ENCODE measurements at regions not wholly inside any gene's neighbourhood (a gene's known extent, or its start where the extent isn't known, plus 50 kb on each side); places are given as distances from the start of the nearest gene placed in this dataset.

DNA sequence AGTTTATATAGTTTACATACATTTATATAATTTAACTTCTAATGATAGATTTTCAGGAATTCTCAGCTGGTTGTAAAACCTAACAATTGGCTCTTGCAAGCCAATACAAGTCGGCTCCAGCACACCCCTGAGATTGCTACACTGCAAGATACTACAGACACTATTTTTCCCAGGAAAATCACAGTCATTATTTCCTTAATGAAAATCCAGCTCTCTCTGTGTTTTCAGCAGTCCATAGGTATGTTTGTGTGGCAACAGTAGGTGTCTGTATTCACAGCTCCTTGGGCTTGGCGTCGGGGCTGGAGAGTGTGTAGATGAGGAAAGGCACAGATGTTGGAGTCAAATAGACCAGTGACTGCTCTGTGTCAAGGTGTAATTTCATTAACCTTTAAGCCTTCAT is 78.7 kb upstream of the SPTBN1 start:
- peaks cover 16% of the 10 kb centered on the region for H3K4me1 ChIP-seq (ENCODE audit: control insufficient read depth, insufficient read depth, low read length)
- H3K27ac ChIP-seq (ENCODE audit: low read length): no peak overlapping the region
- H3K9me3 ChIP-seq (replicated peaks; ENCODE audit: control insufficient read depth, low read depth, low read length): no peaks in the 10 kb centered on the region
- H3K4me3 ChIP-seq (ENCODE audit: low read length): no peak overlapping the region
- DNase-seq: no peak
- WGBS (ENCODE audit: insufficient coverage): no CpG with 5 or more reads among the region's 3 CpGs
- no peaks in the 10 kb centered on the region for H3K27me3 ChIP-seq (ENCODE audit: control insufficient read depth, insufficient read depth, low read length)
- no peaks in the 10 kb centered on the region for H3K36me3 ChIP-seq (ENCODE audit: control insufficient read depth, insufficient read depth, low read length)

DNA sequence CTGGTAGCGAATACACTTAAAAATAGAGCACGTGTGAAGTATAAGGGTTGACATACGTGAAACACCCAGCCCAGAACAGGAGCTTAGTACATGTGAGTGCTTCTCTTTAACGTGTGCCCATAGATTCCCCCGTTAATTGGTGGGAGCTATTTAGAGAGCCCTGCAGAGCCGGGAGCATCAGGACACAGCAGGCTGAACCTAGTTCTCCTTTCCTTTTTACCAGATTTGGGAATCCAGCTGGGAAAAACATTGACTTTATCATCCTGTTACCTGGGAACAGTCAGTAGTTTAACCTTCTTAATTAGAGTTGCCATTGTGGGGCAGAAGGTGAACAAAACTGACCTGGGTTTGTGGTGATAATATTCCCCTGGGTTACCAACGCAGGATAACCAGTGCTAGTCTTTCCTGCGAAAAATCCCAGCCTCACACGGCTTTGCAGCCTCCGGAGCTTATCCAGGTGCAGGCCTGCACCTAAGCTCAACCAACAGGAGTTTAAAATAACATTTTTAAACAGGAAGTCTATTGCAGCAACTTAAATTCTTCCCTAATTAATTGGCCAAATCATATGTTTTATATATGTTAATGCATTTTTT is 78.1 kb upstream of the SPTBN1 start:
- no peaks in the 10 kb centered on the region for H3K27me3 ChIP-seq (ENCODE audit: control insufficient read depth, insufficient read depth, low read length)
- H3K27ac ChIP-seq (ENCODE audit: low read length): no peak overlapping the region
- H3K9me3 ChIP-seq (replicated peaks; ENCODE audit: control insufficient read depth, low read depth, low read length): no peaks in the 10 kb centered on the region
- no peak overlapping the region for H3K4me3 ChIP-seq (ENCODE audit: low read length)
- no peak for DNase-seq
- peaks cover 11% of the 10 kb centered on the region for H3K4me1 ChIP-seq (ENCODE audit: control insufficient read depth, insufficient read depth, low read length)
- H3K36me3 ChIP-seq (ENCODE audit: control insufficient read depth, insufficient read depth, low read length): no peaks in the 10 kb centered on the region
- WGBS (ENCODE audit: insufficient coverage): 54% methylated on average over 5 of the region's 10 CpGs

DNA sequence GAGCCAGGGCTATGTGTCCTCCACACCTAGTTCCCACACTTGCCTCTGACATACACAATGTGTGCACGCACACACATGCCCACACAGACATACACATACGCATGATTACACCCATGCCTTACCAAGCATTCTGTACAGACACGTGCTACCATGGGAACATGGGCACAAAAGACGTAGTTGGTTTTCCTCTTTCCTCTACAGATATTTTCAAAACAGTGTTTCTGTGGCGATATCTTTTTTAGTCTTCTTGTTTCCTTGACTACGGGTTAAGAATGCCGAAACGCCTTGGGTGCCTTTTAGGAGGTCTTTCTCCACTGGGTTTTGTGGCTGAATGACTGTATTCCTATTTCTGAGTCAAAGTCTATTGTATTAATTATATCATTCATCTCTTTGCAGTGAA is 75.5 kb upstream of the SPTBN1 start:
- no peak overlapping the region for H3K4me3 ChIP-seq (ENCODE audit: low read length)
- no peaks in the 10 kb centered on the region for H3K9me3 ChIP-seq (replicated peaks; ENCODE audit: control insufficient read depth, low read depth, low read length)
- no peak overlapping the region for H3K27ac ChIP-seq (ENCODE audit: low read length)
- H3K27me3 ChIP-seq (ENCODE audit: control insufficient read depth, insufficient read depth, low read length): no peaks in the 10 kb centered on the region
- peaks cover 14% of the 10 kb centered on the region for H3K4me1 ChIP-seq (ENCODE audit: control insufficient read depth, insufficient read depth, low read length)
- DNase-seq: peak; percentile 10
- no peaks in the 10 kb centered on the region for H3K36me3 ChIP-seq (ENCODE audit: control insufficient read depth, insufficient read depth, low read length)
- WGBS (ENCODE audit: insufficient coverage): 94% methylated on average over 2 of the region's 8 CpGs

DNA sequence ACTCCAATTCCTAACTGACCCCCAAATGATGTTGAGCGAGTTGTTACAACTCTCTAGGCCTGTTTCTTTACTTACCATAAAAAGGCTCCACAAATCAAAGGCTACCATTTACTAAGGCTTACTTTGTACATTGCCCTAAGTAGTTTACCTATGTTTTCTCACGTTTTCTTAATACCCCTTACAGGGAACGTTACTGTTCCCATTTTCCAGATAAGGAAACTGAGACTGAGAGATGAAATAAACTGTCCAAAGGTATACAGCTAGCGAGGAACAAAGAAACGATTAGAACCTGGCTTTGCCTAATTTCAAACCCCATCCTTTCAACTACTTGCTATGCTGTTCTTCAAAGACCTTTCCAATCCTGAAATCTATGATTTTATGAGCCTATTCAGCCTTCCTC is 74.8 kb upstream of the SPTBN1 start:
- Histone ChIP-seq H3K4me3 (ENCODE audit: low read length) (no peak overlapping the region), H3K9me3 (replicated peaks; ENCODE audit: control insufficient read depth, low read depth, low read length) (no peaks in the 10 kb centered on the region), H3K27me3 (ENCODE audit: control insufficient read depth, insufficient read depth, low read length) (no peaks in the 10 kb centered on the region), H3K36me3 (ENCODE audit: control insufficient read depth, insufficient read depth, low read length) (no peaks in the 10 kb centered on the region), H3K27ac (ENCODE audit: low read length) (no peak overlapping the region), H3K4me1 (ENCODE audit: control insufficient read depth, insufficient read depth, low read length) (peaks cover 16% of the 10 kb centered on the region)
- WGBS (ENCODE audit: insufficient coverage): 91% methylated on average over 4 of the region's 5 CpGs
- DNase-seq: no peak

DNA sequence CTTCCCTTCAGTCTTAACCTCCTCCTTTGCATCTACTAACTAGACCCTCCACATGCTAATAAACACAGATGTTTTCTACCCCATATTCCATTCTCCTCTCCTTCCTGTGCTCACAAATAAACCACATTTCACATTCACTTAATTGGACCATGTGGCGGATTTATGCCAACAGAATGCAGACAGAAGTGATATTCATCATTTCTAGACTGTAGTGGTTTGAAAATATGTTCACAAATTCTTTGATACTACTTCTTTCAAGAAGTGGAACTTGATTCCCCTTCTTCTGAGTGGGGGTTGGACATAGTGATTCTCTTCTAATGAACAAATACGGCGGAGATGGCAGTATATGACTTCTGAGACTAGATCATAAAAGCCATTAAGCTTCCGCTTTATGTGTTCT is 73.5 kb upstream of the SPTBN1 start:
- no peak overlapping the region for H3K27ac ChIP-seq (ENCODE audit: low read length)
- no CpG with 5 or more reads among the region's 4 CpGs for WGBS (ENCODE audit: insufficient coverage)
- H3K4me3 ChIP-seq (ENCODE audit: low read length): no peak overlapping the region
- no peaks in the 10 kb centered on the region for H3K27me3 ChIP-seq (ENCODE audit: control insufficient read depth, insufficient read depth, low read length)
- H3K9me3 ChIP-seq (replicated peaks; ENCODE audit: control insufficient read depth, low read depth, low read length): no peaks in the 10 kb centered on the region
- H3K4me1 ChIP-seq (ENCODE audit: control insufficient read depth, insufficient read depth, low read length): peaks cover 23% of the 10 kb centered on the region
- DNase-seq: no peak
- H3K36me3 ChIP-seq (ENCODE audit: control insufficient read depth, insufficient read depth, low read length): no peaks in the 10 kb centered on the region

GRCh38 chr2:54384301-54385203 is 71.6 kb upstream of the SPTBN1 start:
- 63% methylated on average over 7 of the region's 11 CpGs for WGBS (ENCODE audit: insufficient coverage)
- Histone ChIP-seq H3K27me3 (ENCODE audit: control insufficient read depth, insufficient read depth, low read length) (no peaks in the 10 kb centered on the region), H3K27ac (ENCODE audit: low read length) (peak overlapping the region; percentile 37), H3K4me1 (ENCODE audit: control insufficient read depth, insufficient read depth, low read length) (peaks cover 25% of the 10 kb centered on the region), H3K36me3 (ENCODE audit: control insufficient read depth, insufficient read depth, low read length) (no peaks in the 10 kb centered on the region), H3K4me3 (ENCODE audit: low read length) (no peak overlapping the region), H3K9me3 (replicated peaks; ENCODE audit: control insufficient read depth, low read depth, low read length) (no peaks in the 10 kb centered on the region)
- peak; percentile 53 for DNase-seq

- H3K27me3 ChIP-seq (ENCODE audit: control insufficient read depth, insufficient read depth, low read length): no peaks in the 10 kb centered on the region
- H3K9me3 ChIP-seq (replicated peaks; ENCODE audit: control insufficient read depth, low read depth, low read length): no peaks in the 10 kb centered on the region
- no peaks in the 10 kb centered on the region for H3K36me3 ChIP-seq (ENCODE audit: control insufficient read depth, insufficient read depth, low read length)
- DNase-seq: no peak
- H3K27ac ChIP-seq (ENCODE audit: low read length): peak overlapping the region; percentile 37
- H3K4me3 ChIP-seq (ENCODE audit: low read length): no peak overlapping the region
- WGBS (ENCODE audit: insufficient coverage): 83% methylated on average over 1 of the region's 1 CpG
- peaks cover 29% of the 10 kb centered on the region for H3K4me1 ChIP-seq (ENCODE audit: control insufficient read depth, insufficient read depth, low read length)
These were observed 70.9 kb upstream of the SPTBN1 start for GRCh38 chr2:54385271-54385670.

DNA sequence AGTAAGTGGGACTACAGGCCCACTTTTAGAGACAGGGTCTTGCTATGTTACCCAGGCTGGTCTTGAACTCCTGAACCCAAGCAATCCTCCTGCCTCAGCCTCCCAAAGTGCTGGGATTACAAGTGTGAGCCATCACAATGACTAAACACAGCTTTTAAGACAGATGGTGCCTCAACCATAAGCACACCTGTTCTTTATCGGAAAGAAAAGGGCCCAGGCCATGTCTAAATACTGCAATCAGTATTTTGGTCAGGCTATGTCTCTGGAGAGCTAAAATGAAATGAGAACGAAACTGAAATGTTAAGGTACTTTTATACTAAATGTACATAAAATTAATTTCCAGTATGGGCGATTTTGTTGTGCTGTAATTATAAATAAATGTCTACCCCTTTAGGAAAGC is 69.5 kb upstream of the SPTBN1 start:
- Histone ChIP-seq H3K27me3 (ENCODE audit: control insufficient read depth, insufficient read depth, low read length) (no peaks in the 10 kb centered on the region), H3K4me3 (ENCODE audit: low read length) (no peak overlapping the region), H3K27ac (ENCODE audit: low read length) (peak overlapping the region; percentile 67), H3K4me1 (ENCODE audit: control insufficient read depth, insufficient read depth, low read length) (peaks cover 29% of the 10 kb centered on the region), H3K9me3 (replicated peaks; ENCODE audit: control insufficient read depth, low read depth, low read length) (no peaks in the 10 kb centered on the region), H3K36me3 (ENCODE audit: control insufficient read depth, insufficient read depth, low read length) (no peaks in the 10 kb centered on the region)
- no peak for DNase-seq
- no CpG with 5 or more reads among the region's 3 CpGs for WGBS (ENCODE audit: insufficient coverage)

DNA sequence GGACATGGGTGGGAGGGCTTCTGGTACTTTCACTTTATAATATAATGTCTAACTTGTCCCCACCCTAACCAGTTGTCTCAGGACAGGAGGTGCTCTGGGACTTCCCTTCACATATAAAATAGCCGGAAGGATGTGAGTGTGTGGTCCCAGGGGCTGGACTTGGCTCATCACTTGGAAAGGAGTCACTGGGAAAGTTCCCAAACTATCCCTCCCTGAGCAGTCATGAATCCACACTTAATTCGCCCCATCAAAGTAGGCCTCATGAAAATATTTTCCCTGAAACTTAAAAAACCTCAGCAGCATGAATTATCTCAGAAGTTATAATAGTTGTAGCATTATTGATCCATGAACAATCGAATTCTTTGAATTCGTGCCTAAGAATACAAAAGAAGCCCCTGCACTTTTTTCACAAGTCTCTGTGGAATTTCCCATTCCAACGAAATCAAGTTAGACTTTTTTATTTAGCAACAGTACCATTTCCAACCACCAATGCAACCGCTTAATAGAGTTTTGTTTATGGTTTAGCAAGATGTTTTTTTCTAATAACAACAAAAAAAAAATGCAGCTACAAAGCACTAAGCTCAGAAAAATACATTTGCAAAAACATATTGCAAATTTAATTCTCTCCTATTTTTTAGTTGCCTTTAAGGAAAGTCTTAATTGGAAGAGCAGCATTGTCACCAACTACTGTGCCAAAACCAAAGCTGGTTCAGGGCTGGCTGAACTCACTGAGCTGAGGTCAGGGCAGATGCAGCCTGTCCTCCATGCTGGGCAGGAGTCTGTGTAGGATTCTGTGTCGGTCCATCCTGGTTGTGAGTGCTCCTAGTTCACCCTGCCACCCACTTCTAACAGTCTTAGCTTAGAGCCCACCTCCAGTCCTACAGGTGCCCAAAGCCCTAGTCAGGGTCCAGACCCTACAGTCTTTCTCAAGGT is 68.8 kb upstream of the SPTBN1 start:
- H3K27ac ChIP-seq (ENCODE audit: low read length): peak overlapping the region; percentile 67

GRCh38 chr2:54388076-54388475 is 68.1 kb upstream of the SPTBN1 start:
- Histone ChIP-seq H3K36me3 (ENCODE audit: control insufficient read depth, insufficient read depth, low read length) (no peaks in the 10 kb centered on the region), H3K9me3 (replicated peaks; ENCODE audit: control insufficient read depth, low read depth, low read length) (no peaks in the 10 kb centered on the region), H3K27me3 (ENCODE audit: control insufficient read depth, insufficient read depth, low read length) (no peaks in the 10 kb centered on the region), H3K27ac (ENCODE audit: low read length) (peak overlapping the region; percentile 67), H3K4me3 (ENCODE audit: low read length) (no peak overlapping the region), H3K4me1 (ENCODE audit: control insufficient read depth, insufficient read depth, low read length) (peaks cover 29% of the 10 kb centered on the region)
- WGBS (ENCODE audit: insufficient coverage): 53% methylated on average over 2 of the region's 5 CpGs
- no peak for DNase-seq

More for the DNA sequence above, 68.8 kb upstream of the SPTBN1 start:
- DNase-seq: peak; percentile 90
- Histone ChIP-seq H3K4me1 (ENCODE audit: control insufficient read depth, insufficient read depth, low read length) (peaks cover 29% of the 10 kb centered on the region), H3K9me3 (replicated peaks; ENCODE audit: control insufficient read depth, low read depth, low read length) (no peaks in the 10 kb centered on the region), H3K36me3 (ENCODE audit: control insufficient read depth, insufficient read depth, low read length) (no peaks in the 10 kb centered on the region), H3K27me3 (ENCODE audit: control insufficient read depth, insufficient read depth, low read length) (no peaks in the 10 kb centered on the region), H3K4me3 (ENCODE audit: low read length) (no peak overlapping the region)
- 17% methylated on average over 1 of the region's 7 CpGs for WGBS (ENCODE audit: insufficient coverage)

All from muscle of leg (tissue), 3 donors.